Loucy (cell line): ENCODE measurements at regions not wholly inside any gene's neighbourhood (a gene's known extent, or its start where the extent isn't known, plus 50 kb on each side); places are given as distances from the start of the nearest gene placed in this dataset.

Experiments
- H2AFZ ChIP-seq: fragments of 200-600 bp; sonication (generic); 2 replicates; pipeline ENCODE4 v1.6.0; 2016; ENCODE audit warnings: antibody characterized with exemption, mild to moderate bottlenecking, low read length, moderate library complexity
- H3F3A ChIP-seq: fragments of 200-600 bp; 2 replicates; pipeline ENCODE4 v1.6.0; 2016; ENCODE audit warnings: antibody characterized with exemption, low read depth, mild to moderate bottlenecking
- H3K27me3 ChIP-seq: fragments of 200-600 bp; sonication (generic); 2 replicates; pipeline ENCODE4 v1.6.1; 2014; ENCODE audit warnings: low read length, mild to moderate bottlenecking; ENCODE audit not compliant: insufficient read depth, poor library complexity, severe bottlenecking
- H3K36me3 ChIP-seq: fragments of 200-600 bp; sonication (generic); 2 replicates; pipeline ENCODE4 v1.6.1; 2016; ENCODE audit warnings: low read length; ENCODE audit not compliant: insufficient read depth
- H3K4me1 ChIP-seq: fragments of 200-600 bp; sonication (generic); 2 replicates; pipeline ENCODE4 v1.5.1; 2014; ENCODE audit warnings: low read length, mild to moderate bottlenecking; ENCODE audit not compliant: insufficient read depth, poor library complexity, severe bottlenecking
- H3K4me2 ChIP-seq: fragments of 200-600 bp; sonication (generic); 2 replicates; pipeline ENCODE4 v1.6.0; 2014; ENCODE audit warnings: antibody characterized with exemption, low read length, low read depth, mild to moderate bottlenecking; ENCODE audit not compliant: poor library complexity, severe bottlenecking
- H3K4me3 ChIP-seq: fragments of 200-600 bp; sonication (generic); 2 replicates; pipeline ENCODE4 v1.5.1; 2014; ENCODE audit warnings: low read length, mild to moderate bottlenecking, mixed read lengths; ENCODE audit not compliant: poor library complexity, severe bottlenecking
- H3K79me2 ChIP-seq: fragments of 200-600 bp; sonication (generic); 2 replicates; pipeline ENCODE4 v1.6.1; 2014; ENCODE audit warnings: low read length; ENCODE audit not compliant: insufficient read depth
- H3K9ac ChIP-seq: fragments of 200-600 bp; sonication (generic); 2 replicates; pipeline ENCODE4 v1.6.0; 2014; ENCODE audit warnings: mild to moderate bottlenecking, low read depth, low read length, moderate library complexity; ENCODE audit not compliant: poor library complexity, severe bottlenecking
- H3K9me2 ChIP-seq: fragments of 200-600 bp; sonication (generic); replicated peaks from 2 replicates; pipeline ENCODE4 v1.6.1; 2016; ENCODE audit warnings: low read depth, low read length, mixed read lengths
- H3K9me3 ChIP-seq: fragments of 200-600 bp; sonication (generic); 2 replicates; pipeline ENCODE4 v1.6.1; 2014; ENCODE audit warnings: mild to moderate bottlenecking, antibody characterized with exemption, low read length, low read depth; ENCODE audit not compliant: insufficient read depth
- H4K20me1 ChIP-seq: fragments of 200-600 bp; sonication (generic); 2 replicates; pipeline ENCODE4 v1.6.0; 2014; ENCODE audit warnings: antibody characterized with exemption, low read length, mild to moderate bottlenecking; ENCODE audit not compliant: insufficient read depth, poor library complexity, severe bottlenecking
- EZH2phosphoT487 ChIP-seq: fragments of 200-600 bp; IDR thresholded peaks from 2 replicates; pipeline ENCODE4 v1.6.1; 2018; ENCODE audit warnings: antibody characterized with exemption, mild to moderate bottlenecking, moderate library complexity, borderline replicate concordance
- TF ChIP-seq, protein P1 (sequence below): fragments of 200-600 bp; sonication (generic); conservative IDR thresholded peaks from 2 replicates; pipeline ENCODE4 v1.5.1; 2014; ENCODE audit warnings: mild to moderate bottlenecking, antibody characterized with exemption, low read length

DNA sequence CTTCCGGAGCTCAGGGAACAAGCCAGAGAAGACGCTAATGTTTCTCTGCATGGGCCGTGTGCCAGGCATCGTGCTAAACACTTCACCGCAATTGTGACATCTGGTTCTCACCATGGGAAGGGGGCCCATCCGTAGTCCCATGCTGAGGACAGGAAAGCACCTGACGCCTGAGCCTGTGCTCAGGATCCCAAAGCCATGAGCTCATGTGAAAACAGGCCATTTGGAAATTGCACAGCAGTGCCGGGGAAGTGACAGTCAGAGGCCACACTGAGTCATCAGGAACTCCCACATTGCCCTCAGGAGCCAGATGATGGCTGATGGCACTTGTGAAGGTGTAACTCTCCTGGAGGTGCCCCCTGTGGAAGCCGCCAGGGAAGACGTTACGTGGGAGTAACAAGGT lies 141.0 kb downstream of the INHBB start:
- H3K9ac ChIP-seq = no peak overlapping the region
- TF ChIP-seq EZH2phosphoT487 = no peak
- TF ChIP-seq, protein P1, sequence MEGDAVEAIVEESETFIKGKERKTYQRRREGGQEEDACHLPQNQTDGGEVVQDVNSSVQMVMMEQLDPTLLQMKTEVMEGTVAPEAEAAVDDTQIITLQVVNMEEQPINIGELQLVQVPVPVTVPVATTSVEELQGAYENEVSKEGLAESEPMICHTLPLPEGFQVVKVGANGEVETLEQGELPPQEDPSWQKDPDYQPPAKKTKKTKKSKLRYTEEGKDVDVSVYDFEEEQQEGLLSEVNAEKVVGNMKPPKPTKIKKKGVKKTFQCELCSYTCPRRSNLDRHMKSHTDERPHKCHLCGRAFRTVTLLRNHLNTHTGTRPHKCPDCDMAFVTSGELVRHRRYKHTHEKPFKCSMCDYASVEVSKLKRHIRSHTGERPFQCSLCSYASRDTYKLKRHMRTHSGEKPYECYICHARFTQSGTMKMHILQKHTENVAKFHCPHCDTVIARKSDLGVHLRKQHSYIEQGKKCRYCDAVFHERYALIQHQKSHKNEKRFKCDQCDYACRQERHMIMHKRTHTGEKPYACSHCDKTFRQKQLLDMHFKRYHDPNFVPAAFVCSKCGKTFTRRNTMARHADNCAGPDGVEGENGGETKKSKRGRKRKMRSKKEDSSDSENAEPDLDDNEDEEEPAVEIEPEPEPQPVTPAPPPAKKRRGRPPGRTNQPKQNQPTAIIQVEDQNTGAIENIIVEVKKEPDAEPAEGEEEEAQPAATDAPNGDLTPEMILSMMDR = no peak
- H3K9me2 ChIP-seq = no peaks in the 10 kb centered on the region
- peaks cover 6% of the 10 kb centered on the region for H3K4me1 ChIP-seq
- no peaks in the 10 kb centered on the region for H3K27me3 ChIP-seq
- H3K36me3 ChIP-seq = no peaks in the 10 kb centered on the region
- no peak overlapping the region for H3K4me2 ChIP-seq
- H4K20me1 ChIP-seq = no peaks in the 10 kb centered on the region
- H2AFZ ChIP-seq = no peak overlapping the region
- no peaks in the 10 kb centered on the region for H3F3A ChIP-seq
- no peaks in the 10 kb centered on the region for H3K79me2 ChIP-seq
- H3K9me3 ChIP-seq = no peaks in the 10 kb centered on the region
- no peak overlapping the region for H3K4me3 ChIP-seq

DNA sequence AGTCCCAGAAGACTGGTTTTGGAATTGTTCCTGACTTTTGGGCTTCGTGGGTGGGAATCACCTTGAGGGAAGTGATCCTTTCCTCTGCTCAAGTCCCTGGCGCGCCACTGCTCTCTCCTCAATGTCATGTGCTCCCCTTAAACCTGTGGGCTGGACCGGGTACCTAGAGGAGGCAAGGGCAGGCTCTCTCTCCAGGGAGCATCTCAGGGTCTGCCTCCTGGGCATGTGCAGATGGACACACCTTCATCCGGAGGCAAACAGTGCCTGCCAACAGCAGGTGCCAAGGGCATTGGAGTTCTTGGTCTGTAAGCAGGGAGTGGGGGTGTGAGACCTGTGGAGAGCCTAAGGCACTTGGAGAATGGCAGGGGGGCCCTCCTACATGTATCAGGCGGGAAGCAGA lies 142.6 kb downstream of the INHBB start:
- H3K36me3 ChIP-seq = no peaks in the 10 kb centered on the region
- TF ChIP-seq EZH2phosphoT487 = no peak
- TF ChIP-seq, protein P1 = no peak
- H2AFZ ChIP-seq = no peak overlapping the region
- H3K4me3 ChIP-seq = no peak overlapping the region
- no peaks in the 10 kb centered on the region for H4K20me1 ChIP-seq
- peaks cover 6% of the 10 kb centered on the region; the same call in 1 of the 2 replicates for H3F3A ChIP-seq
- H3K4me2 ChIP-seq = no peak overlapping the region
- H3K27me3 ChIP-seq = no peaks in the 10 kb centered on the region
- peaks cover 7% of the 10 kb centered on the region for H3K4me1 ChIP-seq
- H3K79me2 ChIP-seq = no peaks in the 10 kb centered on the region
- H3K9me2 ChIP-seq = no peaks in the 10 kb centered on the region
- H3K9ac ChIP-seq = no peak overlapping the region
- H3K9me3 ChIP-seq = no peaks in the 10 kb centered on the region

DNA sequence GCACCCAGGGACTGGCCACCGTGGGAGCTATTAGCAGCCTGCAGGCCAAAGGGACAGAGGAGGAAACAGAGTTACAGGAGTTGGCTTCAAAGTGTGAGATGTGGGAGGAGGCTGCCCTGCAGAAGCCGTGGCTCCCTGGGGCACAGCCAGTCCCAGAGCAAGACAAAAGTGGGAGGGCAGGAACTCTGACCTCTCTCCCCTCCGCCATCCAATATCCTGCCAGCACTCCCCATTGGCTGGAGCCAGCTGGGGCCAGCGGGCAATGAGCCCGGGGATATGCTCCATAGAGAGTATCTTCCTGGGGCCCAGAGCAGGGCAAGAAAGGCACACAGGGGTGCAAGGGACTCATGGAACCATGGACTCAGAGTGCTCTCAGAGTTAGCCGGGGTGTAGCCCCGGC lies 143.1 kb downstream of the INHBB start:
- Histone ChIP-seq H3K9ac (no peak overlapping the region), H3K36me3 (no peaks in the 10 kb centered on the region), H2AFZ (no peak overlapping the region)

More for the DNA sequence above, 143.1 kb downstream of the INHBB start:
- Histone ChIP-seq H3K79me2 (no peaks in the 10 kb centered on the region), H3K9me2 (no peaks in the 10 kb centered on the region), H4K20me1 (no peaks in the 10 kb centered on the region), H3K4me1 (peaks cover 9% of the 10 kb centered on the region), H3F3A (peaks cover 6% of the 10 kb centered on the region; the same call in 1 of the 2 replicates), H3K9me3 (no peaks in the 10 kb centered on the region), H3K4me2 (no peak overlapping the region), H3K27me3 (no peaks in the 10 kb centered on the region), H3K4me3 (no peak overlapping the region)
- TF ChIP-seq, protein P1 = no peak
- TF ChIP-seq EZH2phosphoT487 = no peak
